Rectal smooth muscle tissue (tissue), 1 donor: ENCODE measurements at regions not wholly inside any gene's neighbourhood (a gene's known extent, or its start where the extent isn't known, plus 50 kb on each side); places are given as distances from the start of the nearest gene placed in this dataset.

ENCODE experiments used
- H3K27ac ChIP-seq: one replicate; pipeline ENCODE4 v1.7.0; 2013; ENCODE audit warnings: low read depth, low read length, inconsistent platforms
- H3K27me3 ChIP-seq: one replicate; pipeline ENCODE4 v1.7.0; 2013; ENCODE audit warnings: low read length; ENCODE audit not compliant: control insufficient read depth, insufficient read depth
- H3K36me3 ChIP-seq: one replicate; pipeline ENCODE4 v1.7.0; 2013; ENCODE audit warnings: low read length; ENCODE audit not compliant: control insufficient read depth, insufficient read depth
- H3K4me1 ChIP-seq: one replicate; pipeline ENCODE4 v1.7.0; 2013; ENCODE audit warnings: low read length; ENCODE audit not compliant: control insufficient read depth, insufficient read depth
- H3K4me3 ChIP-seq: one replicate; pipeline ENCODE4 v1.7.0; 2013; ENCODE audit warnings: low read length
- H3K9ac ChIP-seq: one replicate; pipeline ENCODE4 v1.7.0; 2013; ENCODE audit warnings: low read length

- Histone ChIP-seq H3K27ac (no peak overlapping the region), H3K36me3 (no peaks in the 10 kb centered on the region), H3K27me3 (no peaks in the 10 kb centered on the region), H3K4me1 (no peaks in the 10 kb centered on the region), H3K9ac (no peak overlapping the region), H3K4me3 (no peak overlapping the region)
Observed at GRCh38 chr4:104750008-104750407, 255.3 kb upstream of the CXXC4 start.

- Histone ChIP-seq H3K9ac (no peak overlapping the region), H3K4me1 (no peaks in the 10 kb centered on the region), H3K27ac (no peak overlapping the region), H3K27me3 (no peaks in the 10 kb centered on the region), H3K36me3 (no peaks in the 10 kb centered on the region), H3K4me3 (no peak overlapping the region)
Observed at GRCh38 chr4:104751468-104751867, 256.8 kb upstream of the CXXC4 start.

- Histone ChIP-seq H3K27ac (no peak overlapping the region), H3K4me1 (no peaks in the 10 kb centered on the region), H3K27me3 (no peaks in the 10 kb centered on the region), H3K4me3 (no peak overlapping the region), H3K36me3 (no peaks in the 10 kb centered on the region), H3K9ac (no peak overlapping the region)
Observed at GRCh38 chr4:104752337-104752736, 257.6 kb upstream of the CXXC4 start.

GRCh38 chr4:104756837-104757236 is 262.1 kb upstream of the CXXC4 start:
- Histone ChIP-seq H3K27me3 (no peaks in the 10 kb centered on the region), H3K4me1 (no peaks in the 10 kb centered on the region)

GRCh38 chr4:104758574-104758973 is 263.9 kb upstream of the CXXC4 start:
- H3K4me1 ChIP-seq = no peaks in the 10 kb centered on the region
- no peak overlapping the region for H3K4me3 ChIP-seq
- no peaks in the 10 kb centered on the region for H3K27me3 ChIP-seq
- no peaks in the 10 kb centered on the region for H3K36me3 ChIP-seq
- no peak overlapping the region for H3K9ac ChIP-seq
- H3K27ac ChIP-seq = no peak overlapping the region

More at GRCh38 chr4:104756837-104757236, 262.1 kb upstream of the CXXC4 start:
- no peak overlapping the region for H3K27ac ChIP-seq
- H3K9ac ChIP-seq = no peak overlapping the region
- H3K4me3 ChIP-seq = no peak overlapping the region
- H3K36me3 ChIP-seq = no peaks in the 10 kb centered on the region

- Histone ChIP-seq H3K9ac (no peak overlapping the region), H3K4me3 (no peak overlapping the region), H3K36me3 (no peaks in the 10 kb centered on the region), H3K4me1 (no peaks in the 10 kb centered on the region), H3K27me3 (no peaks in the 10 kb centered on the region), H3K27ac (no peak overlapping the region)
Observed at GRCh38 chr4:104763554-104764222, 269.0 kb upstream of the CXXC4 start.

GRCh38 chr4:104766676-104767075 is 272.0 kb upstream of the CXXC4 start:
- H3K27ac ChIP-seq = no peak overlapping the region
- H3K4me3 ChIP-seq = no peak overlapping the region
- H3K9ac ChIP-seq = no peak overlapping the region
- peaks cover 2% of the 10 kb centered on the region for H3K4me1 ChIP-seq
- no peaks in the 10 kb centered on the region for H3K36me3 ChIP-seq
- H3K27me3 ChIP-seq = no peaks in the 10 kb centered on the region

- Histone ChIP-seq H3K36me3 (no peaks in the 10 kb centered on the region), H3K27ac (no peak overlapping the region), H3K27me3 (no peaks in the 10 kb centered on the region), H3K4me1 (peaks cover 2% of the 10 kb centered on the region), H3K9ac (no peak overlapping the region), H3K4me3 (no peak overlapping the region)
Observed at GRCh38 chr4:104772849-104773248, 278.2 kb upstream of the CXXC4 start.

- H3K27ac ChIP-seq = no peak overlapping the region
- no peaks in the 10 kb centered on the region for H3K4me1 ChIP-seq
- H3K9ac ChIP-seq = no peak overlapping the region
- H3K4me3 ChIP-seq = no peak overlapping the region
- H3K36me3 ChIP-seq = no peaks in the 10 kb centered on the region
- no peaks in the 10 kb centered on the region for H3K27me3 ChIP-seq
Observed at GRCh38 chr4:104795264-104795939, 300.7 kb upstream of the CXXC4 start.

GRCh38 chr4:104811727-104812126 is 317.0 kb upstream of the CXXC4 start:
- Histone ChIP-seq H3K27me3 (no peaks in the 10 kb centered on the region), H3K4me3 (no peak overlapping the region), H3K9ac (no peak overlapping the region), H3K4me1 (no peaks in the 10 kb centered on the region), H3K36me3 (no peaks in the 10 kb centered on the region), H3K27ac (no peak overlapping the region)

- H3K27ac ChIP-seq = no peak overlapping the region
- no peaks in the 10 kb centered on the region for H3K36me3 ChIP-seq
- no peak overlapping the region for H3K4me3 ChIP-seq
- no peak overlapping the region for H3K9ac ChIP-seq
- no peaks in the 10 kb centered on the region for H3K4me1 ChIP-seq
- H3K27me3 ChIP-seq = no peaks in the 10 kb centered on the region
Observed at GRCh38 chr4:104815665-104816064, 321.0 kb upstream of the CXXC4 start.

GRCh38 chr4:104818579-104818978 is 323.9 kb upstream of the CXXC4 start:
- Histone ChIP-seq H3K27ac (no peak overlapping the region), H3K9ac (no peak overlapping the region), H3K36me3 (no peaks in the 10 kb centered on the region), H3K27me3 (no peaks in the 10 kb centered on the region), H3K4me3 (no peak overlapping the region), H3K4me1 (no peaks in the 10 kb centered on the region)

- Histone ChIP-seq H3K36me3 (no peaks in the 10 kb centered on the region), H3K4me3 (no peak overlapping the region), H3K9ac (no peak overlapping the region), H3K4me1 (no peaks in the 10 kb centered on the region), H3K27me3 (no peaks in the 10 kb centered on the region), H3K27ac (no peak overlapping the region)
Observed at GRCh38 chr4:104826171-104826570, 320.5 kb upstream of the TET2 start.
